Neural cell (in vitro differentiated cells): ENCODE measurements at regions not wholly inside any gene's neighbourhood (a gene's known extent, or its start where the extent isn't known, plus 50 kb on each side); places are given as distances from the start of the nearest gene placed in this dataset.

Source experiments
- H2AFZ ChIP-seq: fragments of 200-600, 300-800 bp; sonication (generic), shearing (Covaris generic); 2 replicates; pipeline ENCODE4 v1.6.0; 2014; ENCODE audit warnings: low read depth, mild to moderate bottlenecking, antibody characterized with exemption, low read length, moderate library complexity
- H3F3A ChIP-seq: fragments of 200-600 bp; shearing (Covaris generic); 2 replicates; pipeline ENCODE4 v1.6.1; 2016; ENCODE audit warnings: mild to moderate bottlenecking, moderate library complexity, mixed read lengths, antibody characterized with exemption, low read length; ENCODE audit not compliant: insufficient read depth, poor library complexity, severe bottlenecking
- H3K27ac ChIP-seq: fragments of 200-600, 300-800 bp; sonication (generic), shearing (Covaris generic); 2 replicates; pipeline ENCODE4 v1.5.1; 2014; ENCODE audit warnings: mild to moderate bottlenecking, low read length, moderate library complexity
- H3K27me3 ChIP-seq: fragments of 300-800, 200-600 bp; sonication (generic), shearing (Covaris generic); 2 replicates; pipeline ENCODE4 v1.6.0; 2014; ENCODE audit warnings: mild to moderate bottlenecking, low read depth, low read length, moderate library complexity; ENCODE audit not compliant: insufficient read depth
- H3K36me3 ChIP-seq: fragments of 300-800, 200-600 bp; sonication (generic), shearing (Covaris generic); 2 replicates; pipeline ENCODE4 v1.5.1; 2014; ENCODE audit warnings: mild to moderate bottlenecking, antibody characterized with exemption, low read length, moderate library complexity; ENCODE audit not compliant: insufficient read depth
- H3K4me2 ChIP-seq: fragments of 300-800, 200-600 bp; sonication (generic), shearing (Covaris generic); 2 replicates; pipeline ENCODE4 v1.6.0; 2014; ENCODE audit warnings: mild to moderate bottlenecking, low read length
- H3K4me3 ChIP-seq: fragments of 300-800, 200-600 bp; sonication (generic), shearing (Covaris generic); 2 replicates; pipeline ENCODE4 v1.5.1; 2014; ENCODE audit warnings: mild to moderate bottlenecking, low read length, moderate library complexity
- H3K79me2 ChIP-seq: fragments of 200-600 bp; shearing (Covaris generic); replicated peaks from 2 replicates; pipeline ENCODE4 v1.6.0; 2014; ENCODE audit warnings: mild to moderate bottlenecking, low read length, moderate library complexity; ENCODE audit not compliant: insufficient read depth
- H3K9ac ChIP-seq: fragments of 300-800, 200-600 bp; sonication (generic), shearing (Covaris generic); 2 replicates; pipeline ENCODE4 v1.6.1; 2016; ENCODE audit warnings: mild to moderate bottlenecking, low read length, mixed read lengths
- H3K9me2 ChIP-seq: fragments of 200-600 bp; shearing (Covaris generic); 2 replicates; pipeline ENCODE4 v1.6.1; 2016; ENCODE audit warnings: mild to moderate bottlenecking, low read length, mixed read lengths; ENCODE audit not compliant: insufficient read depth
- H3K9me3 ChIP-seq: fragments of 200-600, 300-800 bp; sonication (generic), shearing (Covaris generic); 2 replicates; pipeline ENCODE4 v1.6.1; 2016; ENCODE audit warnings: mild to moderate bottlenecking, mixed run types, low read length, moderate library complexity, mixed read lengths
- H4K20me1 ChIP-seq: fragments of 200-600 bp; shearing (Covaris generic); 2 replicates; pipeline ENCODE4 v1.6.1; 2016; ENCODE audit warnings: mild to moderate bottlenecking, mixed run types; ENCODE audit not compliant: insufficient read depth
- EP300 ChIP-seq: fragments of 450-650 bp; conservative IDR thresholded peaks from 2 replicates; pipeline ENCODE4 v1.6.1; 2014; ENCODE audit warnings: antibody characterized with exemption, mild to moderate bottlenecking, moderate library complexity; ENCODE audit not compliant: poor library complexity, severe bottlenecking
- EZH2 ChIP-seq: fragments of 200-600, 300-800 bp; shearing (Covaris generic), sonication (generic); IDR thresholded peaks from 2 replicates; pipeline ENCODE4 v1.6.1; 2014; ENCODE audit warnings: antibody characterized with exemption, low read length, borderline replicate concordance, mild to moderate bottlenecking; ENCODE audit not compliant: insufficient read depth, poor library complexity, severe bottlenecking
- MXI1 ChIP-seq: fragments of 450-650 bp; conservative IDR thresholded peaks from 2 replicates; pipeline ENCODE4 v1.6.1; 2014; ENCODE audit warnings: antibody characterized with exemption, mild to moderate bottlenecking; ENCODE audit not compliant: poor library complexity, severe bottlenecking
- POLR2AphosphoS5 ChIP-seq: IDR thresholded peaks from 2 replicates; pipeline ENCODE4 v1.6.1; 2012
- REST ChIP-seq: IDR thresholded peaks from 2 replicates; pipeline ENCODE4 v1.6.1; 2012; ENCODE audit warnings: borderline replicate concordance
- SMC3 ChIP-seq: fragments of 450-650 bp; conservative IDR thresholded peaks from 2 replicates; pipeline ENCODE4 v1.6.1; 2014; ENCODE audit warnings: antibody characterized with exemption, mild to moderate bottlenecking, moderate library complexity; ENCODE audit not compliant: poor library complexity
- TAF1 ChIP-seq: IDR thresholded peaks from 2 replicates; pipeline ENCODE4 v1.6.1; 2012; ENCODE audit warnings: low read depth
- TF ChIP-seq, protein P1 (sequence below): fragments of 450-650 bp; IDR thresholded peaks from 2 replicates; pipeline ENCODE4 v1.5.1; 2014; ENCODE audit warnings: antibody characterized with exemption, mild to moderate bottlenecking, moderate library complexity; ENCODE audit not compliant: poor library complexity, severe bottlenecking

- no peaks in the 10 kb centered on the region for H3K79me2 ChIP-seq
- TF ChIP-seq, protein P1, sequence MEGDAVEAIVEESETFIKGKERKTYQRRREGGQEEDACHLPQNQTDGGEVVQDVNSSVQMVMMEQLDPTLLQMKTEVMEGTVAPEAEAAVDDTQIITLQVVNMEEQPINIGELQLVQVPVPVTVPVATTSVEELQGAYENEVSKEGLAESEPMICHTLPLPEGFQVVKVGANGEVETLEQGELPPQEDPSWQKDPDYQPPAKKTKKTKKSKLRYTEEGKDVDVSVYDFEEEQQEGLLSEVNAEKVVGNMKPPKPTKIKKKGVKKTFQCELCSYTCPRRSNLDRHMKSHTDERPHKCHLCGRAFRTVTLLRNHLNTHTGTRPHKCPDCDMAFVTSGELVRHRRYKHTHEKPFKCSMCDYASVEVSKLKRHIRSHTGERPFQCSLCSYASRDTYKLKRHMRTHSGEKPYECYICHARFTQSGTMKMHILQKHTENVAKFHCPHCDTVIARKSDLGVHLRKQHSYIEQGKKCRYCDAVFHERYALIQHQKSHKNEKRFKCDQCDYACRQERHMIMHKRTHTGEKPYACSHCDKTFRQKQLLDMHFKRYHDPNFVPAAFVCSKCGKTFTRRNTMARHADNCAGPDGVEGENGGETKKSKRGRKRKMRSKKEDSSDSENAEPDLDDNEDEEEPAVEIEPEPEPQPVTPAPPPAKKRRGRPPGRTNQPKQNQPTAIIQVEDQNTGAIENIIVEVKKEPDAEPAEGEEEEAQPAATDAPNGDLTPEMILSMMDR, result no peak
- TF ChIP-seq EP300 (no peak), SMC3 (no peak), POLR2AphosphoS5 (no peak), EZH2 (no peak), REST (no peak), MXI1 (no peak)
- no peak overlapping the region for H3K4me3 ChIP-seq
- no peak overlapping the region for H3K4me2 ChIP-seq
- no peak overlapping the region for H3K9ac ChIP-seq
- H3K9me3 ChIP-seq, result no peaks in the 10 kb centered on the region
- no peaks in the 10 kb centered on the region for H3K36me3 ChIP-seq
- H3K9me2 ChIP-seq, result no peaks in the 10 kb centered on the region
- H3F3A ChIP-seq, result no peaks in the 10 kb centered on the region
- H2AFZ ChIP-seq, result no peak overlapping the region
- no peaks in the 10 kb centered on the region for H3K27me3 ChIP-seq
- H3K27ac ChIP-seq, result no peak overlapping the region
- H4K20me1 ChIP-seq, result no peaks in the 10 kb centered on the region
Observed at GRCh38 chr6:167394339-167394738, 69.5 kb downstream of the TTLL2 start.

DNA sequence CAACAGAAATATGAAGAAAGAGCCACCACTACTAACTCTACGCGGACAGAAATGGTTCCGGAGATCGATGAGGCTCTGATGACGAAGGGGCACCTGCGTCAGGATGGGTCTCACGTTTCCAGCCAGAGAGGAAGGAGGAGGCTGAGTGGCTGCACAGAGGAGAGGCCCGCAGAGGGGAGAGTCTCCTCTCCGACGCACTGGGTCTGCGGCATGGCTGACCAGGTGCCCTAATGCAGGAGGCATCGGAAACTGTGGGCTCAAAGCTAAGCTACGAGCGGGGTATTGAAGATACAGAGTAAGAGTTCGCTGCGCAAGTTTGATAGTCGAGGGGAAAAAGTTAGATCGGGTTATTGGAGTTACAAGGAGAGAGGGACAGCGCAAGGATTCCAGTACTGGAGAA, 69.9 kb downstream of the TTLL2 start:
- Histone ChIP-seq H3K9me3 (no peaks in the 10 kb centered on the region), H3K4me2 (no peak overlapping the region), H3K79me2 (no peaks in the 10 kb centered on the region), H3K36me3 (no peaks in the 10 kb centered on the region), H3K27ac (no peak overlapping the region), H3K9me2 (no peaks in the 10 kb centered on the region), H3K27me3 (no peaks in the 10 kb centered on the region), H4K20me1 (no peaks in the 10 kb centered on the region), H2AFZ (no peak overlapping the region), H3K4me3 (no peak overlapping the region), H3F3A (no peaks in the 10 kb centered on the region), H3K9ac (no peak overlapping the region)
- no peak for TF ChIP-seq EZH2
- TF ChIP-seq, protein P1, result no peak
- TF ChIP-seq SMC3, result no peak
- no peak for TF ChIP-seq TAF1
- TF ChIP-seq MXI1, result no peak
- no peak for TF ChIP-seq REST
